ENCODE measurements at regions not wholly inside any gene's neighbourhood (a gene's known extent, or its start where the extent isn't known, plus 50 kb on each side); places are given as distances from the start of the nearest gene placed in this dataset.

- no peak for TF ChIP-seq CTCF (IDR thresholded peaks at IDR 0.05; ENCODE audit: borderline replicate concordance)
- Histone ChIP-seq H3K27ac (replicated peaks) (no peak overlapping the region), H3K9me3 (replicated peaks) (no peaks in the 10 kb centered on the region), H3K4me1 (no peaks in the 10 kb centered on the region), H3K36me3 (no peaks in the 10 kb centered on the region), H3K27me3 (ENCODE audit: low read depth) (no peaks in the 10 kb centered on the region), H3K4me3 (no peak overlapping the region)
- intact Hi-C loops (cut with micrococcal nuclease), result no loop called here
- DNase-seq, result no peak
Observed at GRCh38 chr13:105159841-105160240, 1375.6 kb downstream of the EFNB2 start.

GRCh38 chr13:105153611-105154010, 1381.9 kb downstream of the EFNB2 start:
- H3K27me3 ChIP-seq (ENCODE audit: low read depth), result no peaks in the 10 kb centered on the region
- TF ChIP-seq CTCF (IDR thresholded peaks at IDR 0.05; ENCODE audit: borderline replicate concordance), result no peak
- no peaks in the 10 kb centered on the region for H3K4me1 ChIP-seq
- H3K9me3 ChIP-seq (replicated peaks), result no peaks in the 10 kb centered on the region
- no peaks in the 10 kb centered on the region for H3K36me3 ChIP-seq
- DNase-seq, result no peak
- H3K27ac ChIP-seq (replicated peaks), result no peak overlapping the region
- intact Hi-C loops (cut with micrococcal nuclease), result no loop called here
- H3K4me3 ChIP-seq, result no peak overlapping the region

GRCh38 chr13:105151639-105152038, 1383.8 kb downstream of the EFNB2 start:
- Histone ChIP-seq H3K36me3 (no peaks in the 10 kb centered on the region), H3K9me3 (replicated peaks) (no peaks in the 10 kb centered on the region), H3K27me3 (ENCODE audit: low read depth) (no peaks in the 10 kb centered on the region), H3K4me3 (no peak overlapping the region), H3K27ac (replicated peaks) (no peak overlapping the region), H3K4me1 (no peaks in the 10 kb centered on the region)
- intact Hi-C loops (cut with micrococcal nuclease), result no loop called here
- no peak for TF ChIP-seq CTCF (IDR thresholded peaks at IDR 0.05; ENCODE audit: borderline replicate concordance)
- no peak for DNase-seq

DNA sequence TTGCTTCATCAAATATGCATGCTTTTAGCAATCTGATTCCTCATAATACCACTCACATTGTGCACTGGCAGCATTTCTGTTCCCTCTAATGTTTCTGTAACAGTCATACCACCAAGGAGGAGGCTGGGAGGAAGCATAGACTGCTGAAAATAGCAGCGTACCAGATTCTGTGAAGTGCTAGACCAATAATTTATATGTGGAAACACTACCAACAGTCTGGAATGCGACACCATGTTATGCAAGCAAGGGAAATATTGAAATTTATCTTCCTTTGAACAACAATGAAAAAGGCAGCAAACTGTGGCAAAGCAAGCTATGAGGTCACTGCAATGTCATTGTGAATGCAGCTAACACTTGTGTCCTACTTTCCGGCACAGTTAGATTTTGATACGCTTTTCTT, 1388.0 kb downstream of the EFNB2 start:
- TF ChIP-seq CTCF (IDR thresholded peaks at IDR 0.05; ENCODE audit: borderline replicate concordance), result no peak
- Histone ChIP-seq H3K9me3 (replicated peaks) (no peaks in the 10 kb centered on the region), H3K4me1 (no peaks in the 10 kb centered on the region), H3K27me3 (ENCODE audit: low read depth) (no peaks in the 10 kb centered on the region), H3K27ac (replicated peaks) (no peak overlapping the region), H3K4me3 (no peak overlapping the region), H3K36me3 (no peaks in the 10 kb centered on the region)
- intact Hi-C loops (cut with micrococcal nuclease), result no loop called here
- DNase-seq, result no peak

DNA sequence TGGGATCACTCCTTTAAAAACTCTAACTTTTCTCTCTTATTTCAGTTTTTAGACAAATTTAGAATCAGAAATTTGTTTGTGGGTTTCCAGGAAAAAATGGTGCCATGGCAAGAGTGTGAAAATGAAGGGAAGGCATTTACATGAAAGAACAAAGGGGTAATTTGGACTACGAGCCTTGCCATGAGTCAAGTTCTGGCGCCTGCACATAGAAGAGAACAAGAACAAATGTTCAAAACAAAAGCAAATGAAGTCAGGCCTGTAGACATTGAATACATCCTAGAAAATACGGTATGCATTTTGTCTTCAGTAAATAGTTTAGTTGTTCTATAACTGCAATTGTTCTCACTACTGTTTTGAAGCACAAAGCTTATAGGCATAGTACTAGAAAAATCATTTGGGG, 1390.5 kb downstream of the EFNB2 start:
- TF ChIP-seq CTCF (IDR thresholded peaks at IDR 0.05; ENCODE audit: borderline replicate concordance), result no peak
- Histone ChIP-seq H3K4me3 (no peak overlapping the region), H3K36me3 (no peaks in the 10 kb centered on the region), H3K27me3 (ENCODE audit: low read depth) (no peaks in the 10 kb centered on the region), H3K27ac (replicated peaks) (no peak overlapping the region), H3K9me3 (replicated peaks) (no peaks in the 10 kb centered on the region), H3K4me1 (no peaks in the 10 kb centered on the region)
- DNase-seq, result no peak
- intact Hi-C loops (cut with micrococcal nuclease), result no loop called here

GRCh38 chr13:105144020-105144419, 1391.4 kb downstream of the EFNB2 start:
- no peak for DNase-seq
- Histone ChIP-seq H3K27me3 (ENCODE audit: low read depth) (no peaks in the 10 kb centered on the region), H3K9me3 (replicated peaks) (no peaks in the 10 kb centered on the region), H3K27ac (replicated peaks) (no peak overlapping the region), H3K36me3 (no peaks in the 10 kb centered on the region), H3K4me3 (no peak overlapping the region), H3K4me1 (no peaks in the 10 kb centered on the region)
- intact Hi-C loops (cut with micrococcal nuclease), result no loop called here
- no peak for TF ChIP-seq CTCF (IDR thresholded peaks at IDR 0.05; ENCODE audit: borderline replicate concordance)
